Upper lobe of left lung (tissue), 6 donors: ENCODE measurements at regions not wholly inside any gene's neighbourhood (a gene's known extent, or its start where the extent isn't known, plus 50 kb on each side); places are given as distances from the start of the nearest gene placed in this dataset.
"Not testable (repeated sequence)": the region's sequence is repeated elsewhere in the genome, so short reads cannot be mapped to it uniquely, and the experiment has no call there.

ENCODE experiments used
- ATAC-seq, 2 donors: fragments of 200-7000 bp; cut with Tn5 transposase; one replicate each; pipeline ENCODE4 v1.9.1; 2022; ENCODE audit warnings: mild to moderate bottlenecking in 2 of 2, moderate library complexity in 2 of 2; ENCODE audit not compliant: low FRiP score in 2 of 2
- DNase-seq, 2 donors: peaks; one replicate each; pipeline ENCODE4 v3.0.0-alpha.2; 2019 to 2020
- H3K27ac ChIP-seq, 4 donors: fragments of 200-600 bp; sonication (generic); one replicate each; pipeline ENCODE4 v1.5.1; 2016 to 2019
- H3K27me3 ChIP-seq, 4 donors: fragments of 200-600 bp; sonication (generic); one replicate each; pipeline ENCODE4 v1.5.1; 2017 to 2019
- H3K36me3 ChIP-seq, 4 donors: fragments of 200-600 bp; sonication (generic); one replicate each; pipeline ENCODE4 v1.5.1; 2016 to 2019
- H3K4me1 ChIP-seq, 4 donors: fragments of 200-600 bp; sonication (generic); one replicate each; pipeline ENCODE4 v1.5.1; 2018 to 2019
- H3K4me3 ChIP-seq, 4 donors: fragments of 200-600 bp; sonication (generic); one replicate each; pipeline ENCODE4 v1.5.1; 2017 to 2019; ENCODE audit warnings: mild to moderate bottlenecking in 2 of 4, moderate library complexity in 1 of 4
- H3K9me3 ChIP-seq, 4 donors: fragments of 200-600 bp; sonication (generic); one replicate each; pipeline ENCODE4 v1.5.1; 2018 to 2019
- EP300 ChIP-seq, 4 donors: sonication (generic); formaldehyde crosslinking; IDR thresholded peaks; one replicate each; pipeline ENCODE4 v1.5.1; 2017; ENCODE audit warnings: antibody characterized with exemption in 4 of 4, control low read depth in 2 of 4
- POLR2A ChIP-seq, 4 donors: fragments of 450-650 bp; IDR thresholded peaks; one replicate each; pipeline ENCODE4 v1.5.1; 2016 to 2017; ENCODE audit warnings: antibody characterized with exemption in 4 of 4, mild to moderate bottlenecking in 2 of 4
- POLR2AphosphoS5 ChIP-seq, 2 donors: sonication (generic); formaldehyde crosslinking; IDR thresholded peaks; one replicate each; pipeline ENCODE4 v1.5.1; 2017; ENCODE audit warnings: antibody characterized with exemption in 2 of 2
- WGBS, 2 donors: methylation state at CpG; one replicate each; pipeline ENCODE4 v1.1.5; 2017 to 2018; 5-methylcytosine and 5-hydroxymethylcytosine counted together
- TF ChIP-seq, protein P1 (sequence below), 6 experiments: fragments of 450-650 bp in 4 of 6; fragments of 200-600 bp in 2 of 6; sonication (generic) in 2 of 6; IDR thresholded peaks; one replicate each; pipeline ENCODE4 v1.5.1; 2016 to 2019; ENCODE audit warnings: antibody characterized with exemption in 6 of 6
- donor health status: DM: no; HTN: no; CAD: no; lungs with moderate emphysema.
- donor health status: DM: no; HTN: yes; CAD: no; lungs with severe emphysema.

- no peaks in the 10 kb centered on the region for H3K36me3 ChIP-seq
- no peak for DNase-seq
- H3K4me1 ChIP-seq, result no peaks in the 10 kb centered on the region
- H3K9me3 ChIP-seq, result peaks cover 0 to 13% (median 4%) of the 10 kb centered on the region in 4 donors
- H3K4me3 ChIP-seq, result no peak overlapping the region
- WGBS, 2 donors, result 40 to 74% methylated on average over 1 of the region's 1 CpG
- no peaks in the 10 kb centered on the region for H3K27me3 ChIP-seq
- H3K27ac ChIP-seq, result no peak overlapping the region
- ATAC-seq, result no peak
- TF ChIP-seq POLR2A (IDR thresholded peaks at IDR 0.05) (no peak), EP300 (IDR thresholded peaks at IDR 0.05) (no peak)
- TF ChIP-seq, protein P1, sequence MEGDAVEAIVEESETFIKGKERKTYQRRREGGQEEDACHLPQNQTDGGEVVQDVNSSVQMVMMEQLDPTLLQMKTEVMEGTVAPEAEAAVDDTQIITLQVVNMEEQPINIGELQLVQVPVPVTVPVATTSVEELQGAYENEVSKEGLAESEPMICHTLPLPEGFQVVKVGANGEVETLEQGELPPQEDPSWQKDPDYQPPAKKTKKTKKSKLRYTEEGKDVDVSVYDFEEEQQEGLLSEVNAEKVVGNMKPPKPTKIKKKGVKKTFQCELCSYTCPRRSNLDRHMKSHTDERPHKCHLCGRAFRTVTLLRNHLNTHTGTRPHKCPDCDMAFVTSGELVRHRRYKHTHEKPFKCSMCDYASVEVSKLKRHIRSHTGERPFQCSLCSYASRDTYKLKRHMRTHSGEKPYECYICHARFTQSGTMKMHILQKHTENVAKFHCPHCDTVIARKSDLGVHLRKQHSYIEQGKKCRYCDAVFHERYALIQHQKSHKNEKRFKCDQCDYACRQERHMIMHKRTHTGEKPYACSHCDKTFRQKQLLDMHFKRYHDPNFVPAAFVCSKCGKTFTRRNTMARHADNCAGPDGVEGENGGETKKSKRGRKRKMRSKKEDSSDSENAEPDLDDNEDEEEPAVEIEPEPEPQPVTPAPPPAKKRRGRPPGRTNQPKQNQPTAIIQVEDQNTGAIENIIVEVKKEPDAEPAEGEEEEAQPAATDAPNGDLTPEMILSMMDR (IDR thresholded peaks at IDR 0.05), result no peak
These were observed 149.9 kb downstream of the C6orf118 start for GRCh38 chr6:165159460-165159859.

DNA sequence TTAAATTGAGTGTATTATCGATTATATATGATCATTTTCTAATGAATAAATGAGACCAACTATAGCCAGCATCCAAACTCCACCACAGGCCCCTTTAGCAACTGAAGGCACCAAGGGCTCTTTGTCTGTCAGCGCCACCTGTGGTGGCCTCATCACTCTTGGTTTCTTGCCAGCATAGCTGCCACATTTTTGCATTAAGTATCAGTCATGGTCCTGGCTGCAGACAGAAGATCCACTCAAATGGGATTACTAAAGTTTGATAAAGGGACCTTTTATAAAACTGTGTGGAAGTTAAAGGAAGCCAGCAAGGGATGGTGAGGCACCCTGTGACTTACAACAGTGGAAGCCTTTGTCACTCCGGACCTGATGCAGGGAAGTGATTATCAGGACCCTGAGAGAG is 162.9 kb downstream of the C6orf118 start:
- Histone ChIP-seq H3K27me3 (no peaks in the 10 kb centered on the region), H3K36me3 (no peaks in the 10 kb centered on the region), H3K4me3 (no peak overlapping the region), H3K27ac (no peak overlapping the region), H3K4me1 (no peaks in the 10 kb centered on the region), H3K9me3 (no peaks in the 10 kb centered on the region)
- DNase-seq (no peak), ATAC-seq (no peak)
- 83 to 86% methylated on average over 3 of the region's 3 CpGs for WGBS, 2 donors
- TF ChIP-seq POLR2AphosphoS5 (IDR thresholded peaks at IDR 0.05) (no peak), POLR2A (IDR thresholded peaks at IDR 0.05) (no peak), EP300 (IDR thresholded peaks at IDR 0.05) (no peak)
- TF ChIP-seq, protein P1 (IDR thresholded peaks at IDR 0.05), result no peak

- H3K27me3 ChIP-seq, result no peaks in the 10 kb centered on the region
- DNase-seq (no peak), ATAC-seq (no peak)
- TF ChIP-seq POLR2A (IDR thresholded peaks at IDR 0.05) (no peak), POLR2AphosphoS5 (IDR thresholded peaks at IDR 0.05) (no peak), EP300 (IDR thresholded peaks at IDR 0.05) (no peak)
- TF ChIP-seq, protein P1 (IDR thresholded peaks at IDR 0.05), result no peak
- no peak overlapping the region for H3K4me3 ChIP-seq
- no peak overlapping the region for H3K27ac ChIP-seq
- WGBS, 2 donors, result 68 to 78% methylated on average over 2 of the region's 2 CpGs
- no peaks in the 10 kb centered on the region for H3K36me3 ChIP-seq
- H3K9me3 ChIP-seq, result peaks cover 4 to 12% (median 6%) of the 10 kb centered on the region in 4 donors
- H3K4me1 ChIP-seq, result no peaks in the 10 kb centered on the region
These were observed 173.5 kb downstream of the C6orf118 start for GRCh38 chr6:165135889-165136288.

DNA sequence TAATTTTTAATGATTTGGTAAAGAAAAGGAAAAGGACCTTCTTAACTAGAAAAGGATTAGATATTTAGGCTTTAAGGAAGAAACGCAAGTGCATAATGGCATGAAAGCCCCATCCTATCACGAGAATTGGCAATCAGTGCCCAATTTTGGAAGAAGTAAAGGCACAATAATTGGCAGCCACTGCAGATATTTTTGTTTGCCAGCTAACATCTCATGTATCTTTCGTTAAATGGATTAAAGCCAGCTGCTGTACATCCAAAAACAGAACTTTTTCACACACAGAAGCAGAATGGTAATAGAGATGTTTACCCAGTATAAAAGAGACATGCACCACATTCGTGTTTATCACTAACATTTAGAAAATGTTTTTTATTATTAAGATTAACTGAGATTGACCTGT is 180.3 kb downstream of the C6orf118 start:
- no peaks in the 10 kb centered on the region for H3K27me3 ChIP-seq
- H3K9me3 ChIP-seq, result no peaks in the 10 kb centered on the region
- ATAC-seq, result no peak
- no peaks in the 10 kb centered on the region for H3K4me1 ChIP-seq
- DNase-seq, result no peak
- TF ChIP-seq POLR2AphosphoS5 (IDR thresholded peaks at IDR 0.05) (no peak), POLR2A (IDR thresholded peaks at IDR 0.05) (no peak), EP300 (IDR thresholded peaks at IDR 0.05) (no peak)
- TF ChIP-seq, protein P1 (IDR thresholded peaks at IDR 0.05), result no peak
- no peaks in the 10 kb centered on the region for H3K36me3 ChIP-seq
- WGBS, 2 donors, result 64 to 74% methylated on average over 4 of the region's 4 CpGs
- H3K27ac ChIP-seq, result no peak overlapping the region
- no peak overlapping the region for H3K4me3 ChIP-seq

DNA sequence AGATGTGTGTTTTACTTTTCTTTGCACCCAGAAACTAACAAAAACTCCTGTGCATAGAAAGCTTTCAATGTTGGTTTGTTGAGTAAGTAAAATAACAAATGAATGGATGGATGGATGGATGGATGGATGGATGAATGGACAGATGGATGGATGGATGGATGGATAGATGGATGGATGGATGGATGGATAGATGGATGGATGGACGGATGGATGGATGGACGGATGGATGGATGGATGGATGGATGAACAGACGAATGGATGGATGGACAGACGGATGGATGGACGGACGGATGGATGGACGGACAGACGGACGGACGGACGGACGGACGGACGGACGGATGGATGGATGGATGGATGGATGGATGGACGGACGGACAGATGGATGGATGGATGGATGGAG is 181.7 kb downstream of the C6orf118 start:
- not testable (repeated sequence) for H3K4me3 ChIP-seq, H3K4me1 ChIP-seq, H3K9me3 ChIP-seq, DNase-seq, H3K36me3 ChIP-seq, H3K27me3 ChIP-seq, ATAC-seq, H3K27ac ChIP-seq
- WGBS, 2 donors, result 68 to 79% methylated on average over 17 of the region's 17 CpGs

GRCh38 chr6:165124681-165125080 is 184.7 kb downstream of the C6orf118 start:
- not testable (repeated sequence) for H3K27me3 ChIP-seq, H3K9me3 ChIP-seq, H3K4me3 ChIP-seq, H3K27ac ChIP-seq, ATAC-seq, DNase-seq, H3K4me1 ChIP-seq, H3K36me3 ChIP-seq
- WGBS, 2 donors, result 85% methylated on average over 2 to 4 of the region's 4 CpGs
